ENCODE measurements at regions not wholly inside any gene's neighbourhood (a gene's known extent, or its start where the extent isn't known, plus 50 kb on each side); places are given as distances from the start of the nearest gene placed in this dataset.

GRCh38 chr17:33460781-33461450, 167.8 kb upstream of the ASIC2 start:
- ChIA-PET CTCF (no interaction called here), POLR2A (no interaction called here)
- no peak overlapping the region for H3K4me3 Mint-ChIP-seq
- intact Hi-C loops (cut with micrococcal nuclease): no loop called here
- no peaks in the 10 kb centered on the region for H3K4me1 Mint-ChIP-seq (ENCODE audit: low read depth)
- H3K27me3 Mint-ChIP-seq: peaks cover 12% of the 10 kb centered on the region
- H3K9me3 Mint-ChIP-seq: no peaks in the 10 kb centered on the region
- no peak overlapping the region for H3K27ac Mint-ChIP-seq
- H3K36me3 Mint-ChIP-seq: no peaks in the 10 kb centered on the region
- no peak for DNase-seq

DNA sequence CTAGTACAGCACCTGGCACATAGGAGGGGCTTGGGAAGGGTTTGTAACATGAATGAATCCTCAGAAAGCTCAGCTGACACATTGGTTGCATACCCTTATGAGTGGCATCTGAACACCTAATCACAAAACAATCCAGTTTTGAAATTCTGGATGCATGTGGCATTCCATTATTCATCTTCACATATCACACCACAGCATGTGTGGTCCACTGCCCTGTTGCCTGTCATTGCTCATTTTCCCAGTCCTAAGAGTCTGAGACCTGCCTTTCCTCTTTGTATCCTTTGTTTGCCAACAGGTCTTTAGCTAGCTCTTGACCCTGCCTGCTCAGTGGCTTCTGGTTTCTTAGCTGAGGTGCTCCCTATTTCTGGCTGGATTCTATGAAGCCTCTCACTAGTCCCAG, 170.8 kb upstream of the ASIC2 start:
- Mint-ChIP-seq H3K4me3 (no peak overlapping the region), H3K36me3 (no peaks in the 10 kb centered on the region), H3K9me3 (peaks cover 5% of the 10 kb centered on the region), H3K27me3 (peaks cover 7% of the 10 kb centered on the region), H3K27ac (no peak overlapping the region), H3K4me1 (ENCODE audit: low read depth) (no peaks in the 10 kb centered on the region)
- DNase-seq: no peak
- ChIA-PET CTCF (no interaction called here), POLR2A (no interaction called here)
- intact Hi-C loops (cut with micrococcal nuclease): no loop called here

- POLR2A ChIA-PET: no interaction called here
- no peak for DNase-seq
- CTCF ChIA-PET: no interaction called here
- Mint-ChIP-seq H3K36me3 (no peaks in the 10 kb centered on the region), H3K4me1 (ENCODE audit: low read depth) (no peaks in the 10 kb centered on the region), H3K9me3 (peaks cover 5% of the 10 kb centered on the region), H3K27ac (no peak overlapping the region), H3K27me3 (peaks cover 6% of the 10 kb centered on the region), H3K4me3 (no peak overlapping the region)
- intact Hi-C loops (cut with micrococcal nuclease): no loop called here
Measured at GRCh38 chr17:33464669-33465280, 171.7 kb upstream of the ASIC2 start.

GRCh38 chr17:33469421-33469820, 176.3 kb upstream of the ASIC2 start:
- Mint-ChIP-seq H3K27me3 (peaks cover 4% of the 10 kb centered on the region), H3K9me3 (peaks cover 5% of the 10 kb centered on the region), H3K27ac (no peak overlapping the region), H3K4me3 (no peak overlapping the region), H3K4me1 (ENCODE audit: low read depth) (no peaks in the 10 kb centered on the region), H3K36me3 (no peaks in the 10 kb centered on the region)
- no peak for DNase-seq
- POLR2A ChIA-PET: no interaction called here
- intact Hi-C loops (cut with micrococcal nuclease): no loop called here
- CTCF ChIA-PET: no interaction called here

- CTCF ChIA-PET: no interaction called here
- DNase-seq: no peak
- Mint-ChIP-seq H3K27ac (no peak overlapping the region), H3K9me3 (peaks cover 5% of the 10 kb centered on the region), H3K4me3 (no peak overlapping the region), H3K36me3 (no peaks in the 10 kb centered on the region), H3K4me1 (ENCODE audit: low read depth) (no peaks in the 10 kb centered on the region), H3K27me3 (peaks cover 4% of the 10 kb centered on the region)
- intact Hi-C loops (cut with micrococcal nuclease): no loop called here
- POLR2A ChIA-PET: no interaction called here
Measured at GRCh38 chr17:33469911-33470310, 176.8 kb upstream of the ASIC2 start.

GRCh38 chr17:33473061-33473460, 180.0 kb upstream of the ASIC2 start:
- peaks cover 5% of the 10 kb centered on the region for H3K27me3 Mint-ChIP-seq
- POLR2A ChIA-PET: no interaction called here
- H3K36me3 Mint-ChIP-seq: no peaks in the 10 kb centered on the region
- H3K4me3 Mint-ChIP-seq: no peak overlapping the region
- DNase-seq: no peak
- CTCF ChIA-PET: no interaction called here
- H3K27ac Mint-ChIP-seq: no peak overlapping the region
- H3K4me1 Mint-ChIP-seq (ENCODE audit: low read depth): no peaks in the 10 kb centered on the region
- intact Hi-C loops (cut with micrococcal nuclease): no loop called here
- no peaks in the 10 kb centered on the region for H3K9me3 Mint-ChIP-seq

GRCh38 chr17:33474789-33475188, 181.7 kb upstream of the ASIC2 start:
- CTCF ChIA-PET: no interaction called here
- H3K9me3 Mint-ChIP-seq: no peaks in the 10 kb centered on the region
- POLR2A ChIA-PET: no interaction called here
- H3K4me3 Mint-ChIP-seq: no peak overlapping the region
- intact Hi-C loops (cut with micrococcal nuclease): no loop called here
- H3K36me3 Mint-ChIP-seq: no peaks in the 10 kb centered on the region
- DNase-seq: no peak
- no peaks in the 10 kb centered on the region for H3K4me1 Mint-ChIP-seq (ENCODE audit: low read depth)
- no peak overlapping the region for H3K27ac Mint-ChIP-seq
- H3K27me3 Mint-ChIP-seq: peaks cover 2% of the 10 kb centered on the region

- no peak overlapping the region for H3K4me3 Mint-ChIP-seq
- no peaks in the 10 kb centered on the region for H3K4me1 Mint-ChIP-seq (ENCODE audit: low read depth)
- peaks cover 2% of the 10 kb centered on the region for H3K27me3 Mint-ChIP-seq
- no peak for DNase-seq
- ChIA-PET POLR2A (no interaction called here), CTCF (interaction anchor here (0.7 kb wide), 1 partner anchor 226 kb away, joined by 3 read pairs; no protein-coding TSS in a partner anchor)
- H3K36me3 Mint-ChIP-seq: no peaks in the 10 kb centered on the region
- H3K9me3 Mint-ChIP-seq: no peaks in the 10 kb centered on the region
- intact Hi-C loops (cut with micrococcal nuclease): no loop called here
- no peak overlapping the region for H3K27ac Mint-ChIP-seq
Measured at GRCh38 chr17:33475594-33475993, 182.5 kb upstream of the ASIC2 start.

DNA sequence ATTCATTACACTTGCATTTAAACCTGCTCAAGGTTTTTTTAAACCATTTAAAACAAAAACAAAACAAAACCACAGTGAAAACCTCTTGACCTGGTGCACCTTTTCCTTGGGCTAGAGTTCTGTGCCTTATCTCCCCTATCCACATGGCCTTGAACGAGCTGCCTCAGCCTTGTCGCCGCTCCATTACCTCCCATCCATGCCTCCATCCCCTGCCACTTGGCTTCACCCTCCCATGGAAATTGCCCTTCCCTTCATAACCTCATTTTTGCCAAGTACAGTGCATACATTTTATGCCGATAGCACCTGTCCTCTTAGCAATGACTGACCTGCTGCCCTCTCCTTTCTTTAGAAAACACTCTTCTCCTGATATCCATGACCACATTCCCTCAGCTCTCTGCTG, 188.6 kb upstream of the ASIC2 start:
- no peaks in the 10 kb centered on the region for H3K36me3 Mint-ChIP-seq
- H3K27ac Mint-ChIP-seq: no peak overlapping the region
- H3K9me3 Mint-ChIP-seq: no peaks in the 10 kb centered on the region
- intact Hi-C loops (cut with micrococcal nuclease): no loop called here
- ChIA-PET CTCF (no interaction called here), POLR2A (no interaction called here)
- no peaks in the 10 kb centered on the region for H3K27me3 Mint-ChIP-seq
- H3K4me3 Mint-ChIP-seq: no peak overlapping the region
- DNase-seq: no peak
- no peaks in the 10 kb centered on the region for H3K4me1 Mint-ChIP-seq (ENCODE audit: low read depth)

DNA sequence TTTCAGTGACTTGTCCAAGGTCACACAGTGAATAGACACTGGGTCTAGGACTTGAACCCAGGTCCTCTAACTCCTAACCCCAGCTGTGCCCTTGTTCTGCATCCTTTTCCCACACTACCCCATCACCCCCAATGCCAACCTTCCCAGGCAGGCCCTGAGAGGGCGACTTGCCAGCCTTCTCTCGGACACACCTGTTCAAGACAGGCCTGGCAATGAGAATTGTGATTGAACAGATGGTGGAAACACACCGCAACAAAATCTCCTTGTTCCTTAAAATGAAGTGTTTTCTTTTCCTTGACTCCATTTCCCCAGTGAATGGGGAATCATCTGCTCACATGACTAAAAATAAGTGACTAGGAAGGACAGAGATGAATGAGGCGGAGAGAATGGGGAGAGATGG, 189.5 kb upstream of the ASIC2 start:
- Mint-ChIP-seq H3K4me1 (ENCODE audit: low read depth) (no peaks in the 10 kb centered on the region), H3K9me3 (no peaks in the 10 kb centered on the region), H3K27me3 (no peaks in the 10 kb centered on the region), H3K36me3 (no peaks in the 10 kb centered on the region), H3K4me3 (no peak overlapping the region), H3K27ac (no peak overlapping the region)
- intact Hi-C loops (cut with micrococcal nuclease): no loop called here
- no peak for DNase-seq
- ChIA-PET CTCF (no interaction called here), POLR2A (no interaction called here)

DNA sequence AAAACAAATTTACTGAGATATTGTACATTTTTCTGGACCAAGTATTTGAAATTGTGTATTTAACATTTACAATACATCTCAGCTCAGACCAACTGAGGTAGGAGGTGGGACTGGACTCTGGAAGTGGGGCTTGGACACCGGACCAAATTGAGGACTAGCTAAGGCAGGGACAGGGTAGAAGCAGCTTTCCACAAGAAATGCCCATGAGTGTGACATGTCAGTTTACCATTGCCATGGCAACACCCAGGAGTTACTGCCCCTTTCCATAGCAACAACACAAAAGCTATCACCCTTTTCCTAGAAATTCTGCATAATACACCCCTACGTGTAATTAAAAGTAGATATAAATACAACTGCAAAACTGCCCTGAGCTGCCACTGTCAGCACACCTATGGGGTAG, 191.5 kb upstream of the ASIC2 start:
- no peaks in the 10 kb centered on the region for H3K36me3 Mint-ChIP-seq
- H3K27me3 Mint-ChIP-seq: no peaks in the 10 kb centered on the region
- ChIA-PET POLR2A (no interaction called here), CTCF (no interaction called here)
- no peaks in the 10 kb centered on the region for H3K9me3 Mint-ChIP-seq
- intact Hi-C loops (cut with micrococcal nuclease): no loop called here
- no peak for DNase-seq
- H3K4me3 Mint-ChIP-seq: no peak overlapping the region
- H3K27ac Mint-ChIP-seq: no peak overlapping the region
- no peaks in the 10 kb centered on the region for H3K4me1 Mint-ChIP-seq (ENCODE audit: low read depth)

GRCh38 chr17:33486135-33486885, 193.2 kb upstream of the ASIC2 start:
- H3K27me3 Mint-ChIP-seq: no peaks in the 10 kb centered on the region
- intact Hi-C loops (cut with micrococcal nuclease): no loop called here
- no peak overlapping the region for H3K27ac Mint-ChIP-seq
- no peaks in the 10 kb centered on the region for H3K4me1 Mint-ChIP-seq (ENCODE audit: low read depth)
- H3K9me3 Mint-ChIP-seq: no peaks in the 10 kb centered on the region
- no peak for DNase-seq
- POLR2A ChIA-PET: no interaction called here
- H3K4me3 Mint-ChIP-seq: no peak overlapping the region
- CTCF ChIA-PET: no interaction called here
- no peaks in the 10 kb centered on the region for H3K36me3 Mint-ChIP-seq

Measured in activated CD4-positive, alpha-beta memory T cell treated with anti-CD3 and anti-CD28 coated beads for 36 hours (primary cell).